Naive thymus-derived CD4-positive, alpha-beta T cell (primary cell): ENCODE measurements at regions not wholly inside any gene's neighbourhood (a gene's known extent, or its start where the extent isn't known, plus 50 kb on each side); places are given as distances from the start of the nearest gene placed in this dataset.
A peak's percentile ranks its signal among the peaks of the same experiment; 100 is the strongest.

ENCODE experiments used
- ATAC-seq: fragments of 150-1000 bp; cut with Tn5 transposase; 2 replicates; pipeline ENCODE4 v1.10.0; 2021; ENCODE audit warnings: mild to moderate bottlenecking, moderate library complexity
- CTCF ChIA-PET: fragments of 350-600 bp; sonication (Branson Sonifier 250); formaldehyde crosslinking; loops from one replicate; lab custom pipeline; 2021; ENCODE audit warnings: antibody characterized with exemption; lab: Charles Lee
- POLR2A ChIA-PET: fragments of 350-600 bp; sonication (Branson Sonifier 250); formaldehyde crosslinking; loops from one replicate; lab custom pipeline; 2021; ENCODE audit warnings: antibody characterized with exemption, inconsistent platforms; lab: Charles Lee
- DNase-seq, 9 donors: peaks; one replicate each; pipeline versions ENCODE4 v3.0.0 to v3.0.0-alpha.2; 2020 to 2022; ENCODE audit warnings: mixed read lengths in 1 of 9
- H3K27ac ChIP-seq: one replicate; pipeline ENCODE4 v1.7.0; 2013; ENCODE audit warnings: mild to moderate bottlenecking, low read depth, low read length, moderate library complexity
- H3K27me3 ChIP-seq, 2 donors: one replicate each; pipeline ENCODE4 v1.7.0; 2013; ENCODE audit warnings: low read length in 2 of 2, mild to moderate bottlenecking in 2 of 2, moderate library complexity in 2 of 2; ENCODE audit not compliant: control insufficient read depth in 2 of 2, insufficient read depth in 2 of 2
- H3K36me3 ChIP-seq, 3 experiments: 1 replicate in 2 of 3; 2 replicates in 1 of 3; pipeline ENCODE4 v1.7.0; 2013; ENCODE audit warnings: low read length in 3 of 3, mild to moderate bottlenecking in 3 of 3, moderate library complexity in 1 of 3; ENCODE audit not compliant: insufficient read depth in 3 of 3, control insufficient read depth in 2 of 3
- H3K4me1 ChIP-seq, 2 donors: one replicate each; pipeline ENCODE4 v1.7.0; 2013; ENCODE audit warnings: low read length in 2 of 2, mild to moderate bottlenecking in 2 of 2, moderate library complexity in 1 of 2; ENCODE audit not compliant: control insufficient read depth in 2 of 2, insufficient read depth in 2 of 2
- H3K4me3 ChIP-seq: 2 replicates; pipeline ENCODE4 v1.7.0; 2013; ENCODE audit warnings: mild to moderate bottlenecking, low read length
- H3K9me3 ChIP-seq, 3 experiments: 1 replicate in 2 of 3; 2 replicates in 1 of 3; pipeline ENCODE4 v1.7.0; 2013; ENCODE audit warnings: low read length in 3 of 3; ENCODE audit not compliant: control insufficient read depth in 2 of 3
- H3K27ac Mint-ChIP-seq, 9 donors: one replicate each; pipeline ENCODE4 v1.8.0; 2020 to 2022; ENCODE audit warnings: mixed read lengths in 9 of 9, mild to moderate bottlenecking in 8 of 9, moderate library complexity in 5 of 9, inconsistent platforms in 2 of 9
- H3K27me3 Mint-ChIP-seq, 5 donors: one replicate each; pipeline ENCODE4 v1.8.0; 2021 to 2022; ENCODE audit warnings: mixed read lengths in 5 of 5, mild to moderate bottlenecking in 1 of 5
- H3K36me3 Mint-ChIP-seq, 5 donors: one replicate each; pipeline ENCODE4 v1.8.0; 2020 to 2022; ENCODE audit warnings: mixed read lengths in 5 of 5, mild to moderate bottlenecking in 3 of 5, inconsistent platforms in 1 of 5
- H3K4me1 Mint-ChIP-seq, 7 donors: one replicate each; pipeline ENCODE4 v1.8.0; 2020 to 2022; ENCODE audit warnings: mixed read lengths in 7 of 7, mild to moderate bottlenecking in 3 of 7, inconsistent platforms in 1 of 7
- H3K4me3 Mint-ChIP-seq, 10 donors: one replicate each; pipeline ENCODE4 v1.8.0; 2020 to 2022; ENCODE audit warnings: mild to moderate bottlenecking in 10 of 10, mixed read lengths in 10 of 10, moderate library complexity in 6 of 10, inconsistent platforms in 2 of 10
- H3K9me3 Mint-ChIP-seq, 11 donors: one replicate each; pipeline ENCODE4 v1.8.0; 2020 to 2022; ENCODE audit warnings: mixed read lengths in 11 of 11, mild to moderate bottlenecking in 4 of 11, inconsistent platforms in 1 of 11, moderate library complexity in 1 of 11
- intact Hi-C, 2 donors: fragments of 100-400 bp; cut with micrococcal nuclease; formaldehyde crosslinking; loops; one replicate each; pipeline ENCODE4 v1.15.1; 2023

DNA sequence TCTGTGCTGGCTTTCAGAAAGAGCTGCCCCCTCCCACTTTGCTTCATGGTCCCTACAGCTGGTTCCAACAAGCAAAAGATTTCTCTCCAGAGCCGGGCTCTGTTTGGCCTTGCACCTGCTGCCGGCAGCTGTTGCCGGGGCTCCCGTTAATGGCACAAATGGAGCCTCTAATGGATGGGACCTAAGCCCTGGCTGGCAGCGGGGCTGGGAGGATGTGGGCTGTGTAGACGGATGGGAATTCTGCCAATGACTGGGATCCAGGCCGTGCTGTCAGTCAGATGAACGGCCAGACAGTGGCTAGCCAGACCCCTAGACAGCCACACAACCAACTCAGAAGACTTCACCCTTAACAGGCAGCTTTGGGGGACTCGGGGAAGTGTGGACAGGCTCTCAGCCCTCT, 88.0 kb downstream of the RPLP1 start:
- Histone ChIP-seq H3K27me3 (no peaks in the 10 kb centered on the region), H3K4me3 (no peak overlapping the region), H3K4me1 (no peaks in the 10 kb centered on the region), H3K27ac (no peak overlapping the region), H3K36me3 (no peaks in the 10 kb centered on the region), H3K9me3 (no peaks in the 10 kb centered on the region)
- Mint-ChIP-seq H3K4me1 (peaks cover 0 to 4% (median 0%) of the 10 kb centered on the region in 7 donors), H3K9me3 (no peaks in the 10 kb centered on the region), H3K27ac (no peak overlapping the region), H3K27me3 (peaks cover 0 to 19% (median 0%) of the 10 kb centered on the region in 5 donors), H3K4me3 (no peak overlapping the region), H3K36me3 (no peaks in the 10 kb centered on the region)
- intact Hi-C loops: no loop called here
- DNase-seq (peak in 1 of 9 donors; percentile 0), ATAC-seq (no peak)
- CTCF ChIA-PET: interaction anchor here (0.5 kb wide), 1 partner anchor 87 kb away, joined by 3 read pairs; no protein-coding TSS in a partner anchor
- POLR2A ChIA-PET: no interaction called here

DNA sequence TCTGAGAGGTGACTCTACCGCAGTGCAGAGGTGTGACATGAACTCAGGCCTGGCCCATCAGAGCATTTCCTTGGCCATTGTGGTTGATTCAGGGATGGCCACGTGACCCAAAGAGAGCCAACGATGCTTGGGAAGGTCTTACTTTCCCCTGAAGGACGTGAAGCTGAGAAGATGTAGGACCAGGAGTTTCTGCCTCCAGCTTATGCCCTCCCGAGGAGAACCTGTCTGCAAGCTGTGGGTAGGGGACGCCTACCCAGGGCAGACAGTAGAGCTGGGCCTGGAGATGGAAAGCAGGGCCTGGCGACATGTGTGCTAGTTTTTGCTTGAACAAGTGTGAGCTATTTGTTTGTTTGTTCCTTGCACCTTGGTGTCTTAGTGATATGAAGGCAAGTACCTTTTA, 89.4 kb downstream of the RPLP1 start:
- Mint-ChIP-seq H3K36me3 (no peaks in the 10 kb centered on the region), H3K27me3 (peaks cover 0 to 10% (median 0%) of the 10 kb centered on the region in 5 donors), H3K27ac (no peak overlapping the region), H3K9me3 (no peaks in the 10 kb centered on the region), H3K4me3 (no peak overlapping the region), H3K4me1 (peaks cover 0 to 4% (median 0%) of the 10 kb centered on the region in 7 donors)
- POLR2A ChIA-PET: no interaction called here
- CTCF ChIA-PET: interaction anchor here (0.5 to 0.9 kb wide), 2 partner anchors 18 to 939 kb away, joined by 3 read pairs; no protein-coding TSS in a partner anchor
- Histone ChIP-seq H3K36me3 (no peaks in the 10 kb centered on the region), H3K9me3 (no peaks in the 10 kb centered on the region), H3K4me1 (no peaks in the 10 kb centered on the region), H3K27me3 (no peaks in the 10 kb centered on the region), H3K27ac (no peak overlapping the region), H3K4me3 (no peak overlapping the region)
- DNase-seq (no peak), ATAC-seq (no peak)
- intact Hi-C loops: no loop called here

DNA sequence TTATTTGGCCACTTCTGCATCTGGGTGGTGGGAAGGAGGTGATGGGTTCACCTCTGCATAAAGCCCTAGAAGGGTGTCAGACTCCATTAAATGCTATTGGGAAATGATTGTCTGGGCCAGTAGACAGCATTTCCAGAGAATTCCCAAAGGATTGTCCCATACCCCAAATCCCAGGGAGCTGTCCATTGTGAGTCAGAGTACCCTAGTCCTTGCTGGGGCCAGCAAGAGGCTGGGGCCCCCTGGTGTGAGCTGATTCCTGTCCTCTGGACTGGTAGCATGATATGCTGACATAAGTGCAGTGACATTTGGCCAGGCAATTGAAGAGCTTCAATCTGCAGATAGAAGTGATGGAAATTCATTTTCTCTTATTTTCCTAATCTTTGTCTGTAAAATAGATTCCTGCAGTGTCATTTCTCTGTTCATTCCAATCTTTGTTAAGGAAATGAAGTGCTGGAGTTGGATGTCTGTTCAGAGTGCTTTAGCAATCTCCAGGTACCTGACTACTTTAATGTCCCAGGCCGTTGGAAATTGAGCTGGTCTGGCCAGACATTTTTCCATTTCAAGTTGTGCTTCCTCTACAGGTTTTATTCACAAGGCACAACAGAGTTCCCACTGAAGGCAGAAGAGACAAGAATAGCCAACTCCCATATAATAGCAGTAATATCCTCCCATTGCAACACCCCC, 91.2 kb downstream of the RPLP1 start:
- H3K4me3 Mint-ChIP-seq: no peak overlapping the region

DNA sequence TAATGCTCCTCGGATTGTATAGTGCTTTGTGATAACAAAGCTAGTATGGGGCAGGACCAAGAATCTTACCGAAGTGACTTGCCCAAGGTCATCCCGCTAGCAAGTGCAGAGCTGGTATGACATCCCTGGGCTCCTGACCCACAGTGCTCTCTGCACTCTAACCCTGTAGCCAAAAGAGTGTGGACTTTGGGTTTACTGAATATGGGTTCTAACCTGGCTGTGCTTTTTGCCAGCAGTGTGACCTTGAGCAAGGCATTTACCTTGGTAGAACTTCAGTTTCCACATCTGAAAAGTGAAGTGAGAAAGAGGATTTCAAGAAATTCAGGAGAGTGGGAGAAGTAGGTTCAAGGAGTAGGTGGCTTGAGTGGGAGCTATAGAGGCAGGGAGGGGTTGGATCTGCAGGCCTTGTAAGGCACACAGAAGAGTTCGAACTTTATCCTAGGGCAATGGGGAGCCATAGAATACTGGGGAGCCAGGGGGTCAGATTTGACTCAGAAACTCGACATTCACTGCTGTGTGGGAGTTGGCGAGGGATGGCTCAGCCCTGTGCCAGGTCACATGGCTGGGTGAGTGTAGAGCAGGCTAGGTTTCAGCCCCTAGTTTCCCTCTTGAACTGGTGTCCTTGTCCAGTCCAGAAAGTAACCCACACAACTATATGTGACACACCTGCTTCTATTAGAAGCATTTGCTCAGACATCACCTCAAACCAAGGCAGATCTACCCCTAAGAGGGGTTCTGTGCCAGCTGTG, 91.9 kb downstream of the RPLP1 start:
- H3K27me3 Mint-ChIP-seq: peaks cover 4 to 14% (median 11%) of the 10 kb centered on the region in 5 donors
- H3K36me3 ChIP-seq: no peaks in the 10 kb centered on the region
- H3K36me3 Mint-ChIP-seq: no peaks in the 10 kb centered on the region
- no peaks in the 10 kb centered on the region for H3K4me1 ChIP-seq
- peaks cover 0 to 3% (median 0%) of the 10 kb centered on the region in 11 donors for H3K9me3 Mint-ChIP-seq
- no peak overlapping the region for H3K4me3 Mint-ChIP-seq
- no peaks in the 10 kb centered on the region for H3K27me3 ChIP-seq
- DNase-seq (no peak), ATAC-seq (no peak)
- H3K27ac ChIP-seq: no peak overlapping the region
- H3K9me3 ChIP-seq: no peaks in the 10 kb centered on the region
- H3K4me1 Mint-ChIP-seq: peaks cover 0 to 2% (median 0%) of the 10 kb centered on the region in 7 donors
- ChIA-PET CTCF (no interaction called here), POLR2A (no interaction called here)
- intact Hi-C loops: no loop called here
- no peak overlapping the region for H3K27ac Mint-ChIP-seq
- H3K4me3 ChIP-seq: no peak overlapping the region

More for the DNA sequence above, 91.2 kb downstream of the RPLP1 start:
- CTCF ChIA-PET: no interaction called here
- DNase-seq (no peak), ATAC-seq (no peak)
- H3K9me3 ChIP-seq: no peaks in the 10 kb centered on the region
- Mint-ChIP-seq H3K27ac (no peak overlapping the region), H3K27me3 (peaks cover 4 to 14% (median 7%) of the 10 kb centered on the region in 5 donors), H3K36me3 (no peaks in the 10 kb centered on the region), H3K9me3 (peaks cover 0 to 3% (median 0%) of the 10 kb centered on the region in 11 donors), H3K4me1 (peaks cover 0 to 2% (median 0%) of the 10 kb centered on the region in 7 donors)
- no peaks in the 10 kb centered on the region for H3K27me3 ChIP-seq
- no peak overlapping the region for H3K27ac ChIP-seq
- no peak overlapping the region for H3K4me3 ChIP-seq
- intact Hi-C loops: no loop called here
- POLR2A ChIA-PET: no interaction called here
- no peaks in the 10 kb centered on the region for H3K4me1 ChIP-seq
- no peaks in the 10 kb centered on the region for H3K36me3 ChIP-seq

DNA sequence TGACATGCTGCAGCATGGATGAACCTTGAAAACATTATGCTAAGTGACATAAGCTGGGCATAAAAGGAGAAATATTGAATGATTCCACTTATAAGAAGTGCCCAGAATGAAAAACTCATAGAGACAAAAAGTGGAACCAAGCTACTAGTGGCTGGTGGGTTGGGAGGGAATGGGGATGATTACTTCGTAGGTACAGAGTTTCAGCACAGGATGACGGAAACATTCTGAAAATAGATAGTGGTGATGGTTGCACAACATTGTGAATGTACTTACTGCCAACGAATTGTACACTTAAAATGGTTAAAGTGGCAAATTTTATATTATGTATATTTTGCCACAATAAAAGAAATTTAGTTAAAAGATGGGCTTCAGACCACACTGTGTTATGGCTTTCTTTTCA, 93.6 kb downstream of the RPLP1 start:
- H3K27ac Mint-ChIP-seq: no peak overlapping the region
- intact Hi-C loops: no loop called here
- Histone ChIP-seq H3K27ac (no peak overlapping the region), H3K4me3 (no peak overlapping the region), H3K9me3 (no peaks in the 10 kb centered on the region), H3K36me3 (no peaks in the 10 kb centered on the region), H3K4me1 (no peaks in the 10 kb centered on the region), H3K27me3 (no peaks in the 10 kb centered on the region)
- no peak for DNase-seq
- CTCF ChIA-PET: no interaction called here
- peaks cover 0 to 2% (median 0%) of the 10 kb centered on the region in 7 donors for H3K4me1 Mint-ChIP-seq
- peaks cover 0 to 2% (median 1%) of the 10 kb centered on the region in 5 donors for H3K36me3 Mint-ChIP-seq
- POLR2A ChIA-PET: no interaction called here
- H3K9me3 Mint-ChIP-seq: peaks cover 0 to 14% (median 3%) of the 10 kb centered on the region in 11 donors
- H3K4me3 Mint-ChIP-seq: no peak overlapping the region
- peaks cover 4 to 21% (median 15%) of the 10 kb centered on the region in 5 donors for H3K27me3 Mint-ChIP-seq
- no peak for ATAC-seq

DNA sequence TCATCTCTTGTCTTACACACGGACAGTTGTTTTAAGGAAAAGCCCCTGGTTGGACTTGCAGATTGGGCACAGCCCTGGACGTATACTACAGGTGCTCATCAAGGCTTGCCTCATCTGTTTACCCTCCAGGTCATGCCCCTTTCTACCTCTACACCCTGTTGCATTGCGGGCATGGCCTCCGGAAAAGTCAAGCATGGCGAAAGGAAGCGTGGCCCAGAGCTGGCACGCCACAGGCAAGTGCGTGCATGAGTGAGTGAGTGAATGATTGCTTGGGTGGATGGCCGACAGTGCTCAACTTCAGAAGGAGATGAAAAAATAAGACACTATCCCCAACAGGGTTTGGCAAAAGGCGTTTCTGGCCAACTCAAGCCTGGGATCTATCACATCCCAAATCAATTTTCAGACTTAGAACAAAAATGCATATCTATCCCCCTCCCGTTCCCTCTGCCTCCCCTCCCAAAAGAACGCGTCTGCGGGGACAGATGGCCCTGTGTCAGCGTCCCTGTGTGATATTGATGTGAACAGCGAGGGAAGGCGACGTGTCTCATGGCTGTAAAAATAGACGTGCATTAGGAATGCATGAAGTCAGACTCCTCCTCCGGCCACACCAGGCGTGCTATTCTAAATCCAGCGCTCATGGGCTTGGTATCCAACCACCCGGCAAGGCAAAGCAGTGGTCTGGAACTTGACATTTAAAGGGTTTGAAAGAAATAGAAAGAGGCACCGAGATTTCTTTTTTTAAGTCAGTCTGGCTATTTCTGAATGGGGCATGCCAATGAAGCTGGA, 96.0 kb downstream of the RPLP1 start:
- no peak overlapping the region for H3K27ac Mint-ChIP-seq
- H3K36me3 ChIP-seq: no peaks in the 10 kb centered on the region
- H3K4me1 ChIP-seq: no peaks in the 10 kb centered on the region
- H3K4me1 Mint-ChIP-seq: peaks cover 0 to 2% (median 0%) of the 10 kb centered on the region in 7 donors
- H3K4me3 Mint-ChIP-seq: no peak overlapping the region
- H3K9me3 Mint-ChIP-seq: peaks cover 2 to 28% (median 13%) of the 10 kb centered on the region in 11 donors
- H3K9me3 ChIP-seq: peaks cover 0 to 15% (median 0%) of the 10 kb centered on the region in 3 experiments
- ATAC-seq (no peak), DNase-seq (no peak)
- H3K27me3 ChIP-seq: no peaks in the 10 kb centered on the region
- ChIA-PET CTCF (no interaction called here), POLR2A (no interaction called here)
- no peak overlapping the region for H3K27ac ChIP-seq
- peaks cover 0 to 10% (median 9%) of the 10 kb centered on the region in 5 donors for H3K36me3 Mint-ChIP-seq
- intact Hi-C loops: no loop called here
- no peak overlapping the region for H3K4me3 ChIP-seq
- H3K27me3 Mint-ChIP-seq: peaks cover 4 to 21% (median 13%) of the 10 kb centered on the region in 5 donors
